Hematopoietic multipotent progenitor cell treated with erythropoietin and hydrocortisone succinate and interleukin-3 and kit ligand, for 17 days (in vitro differentiated cells): ENCODE measurements at regions not wholly inside any gene's neighbourhood (a gene's known extent, or its start where the extent isn't known, plus 50 kb on each side); places are given as distances from the start of the nearest gene placed in this dataset.

Experiments used
- DNase-seq: peaks from one replicate; pipeline ENCODE4 v3.0.0-alpha.2; 2015; ENCODE audit warnings: low spot score

DNA sequence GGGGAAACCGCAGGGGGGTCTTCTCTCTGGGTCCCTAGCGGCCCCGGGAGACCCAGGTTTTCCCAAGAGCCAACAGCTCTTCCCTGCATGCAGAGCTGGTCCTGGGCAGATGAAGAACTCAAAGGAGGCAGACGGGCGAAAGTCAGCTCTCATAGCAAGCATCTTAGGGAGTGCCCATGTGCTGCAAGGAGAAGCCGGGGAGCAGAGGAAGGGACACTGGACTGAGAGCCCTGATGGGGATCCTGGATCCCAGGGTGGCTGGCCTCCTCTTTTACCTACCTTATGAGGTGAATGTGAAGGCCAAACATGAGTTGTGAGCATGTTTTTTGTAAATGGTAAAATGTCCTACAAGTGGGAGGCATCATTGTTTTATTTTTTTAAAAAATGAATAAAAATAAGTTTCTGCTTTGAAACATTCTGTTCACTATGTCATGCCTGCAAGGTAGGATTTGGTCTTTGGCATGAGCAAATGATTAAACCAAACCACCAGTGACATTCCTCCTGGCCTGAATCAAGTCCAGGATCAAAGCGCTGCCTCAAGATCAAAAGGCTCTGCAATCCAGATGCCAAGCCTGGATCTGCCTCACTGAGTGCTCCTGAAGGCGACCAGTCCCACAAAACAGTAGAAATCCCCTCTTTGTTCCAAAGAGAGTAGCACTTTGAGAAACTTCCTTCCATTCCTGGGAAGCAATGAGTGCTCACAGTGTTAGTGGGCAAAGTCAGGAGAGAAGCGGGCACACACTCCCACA, 92.2 kb upstream of the SERP2 start:
- no peak for DNase-seq

- DNase-seq: no peak
Observed at GRCh38 chr13:44283600-44283999, 90.0 kb upstream of the SERP2 start.

DNA sequence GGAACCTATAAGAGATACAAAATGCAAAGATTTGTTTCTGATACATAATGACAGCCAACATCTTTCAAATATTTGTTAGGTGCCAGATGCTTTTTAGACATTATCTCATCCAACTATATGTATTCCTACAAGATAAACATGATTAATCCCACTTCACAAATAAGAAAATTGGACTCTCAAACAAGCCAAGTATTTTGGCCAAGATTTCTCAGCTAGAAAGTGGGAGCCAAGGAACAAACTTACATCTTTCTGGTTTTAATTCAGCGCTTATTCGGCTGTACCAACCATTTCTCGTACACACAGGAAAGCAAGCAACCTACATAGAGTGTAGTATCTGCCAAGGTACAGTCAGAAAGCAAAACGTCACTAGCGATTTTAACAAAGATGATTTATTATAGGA, 85.7 kb upstream of the SERP2 start:
- no peak for DNase-seq

GRCh38 chr13:44292545-44292944, 81.1 kb upstream of the SERP2 start:
- DNase-seq: no peak

DNA sequence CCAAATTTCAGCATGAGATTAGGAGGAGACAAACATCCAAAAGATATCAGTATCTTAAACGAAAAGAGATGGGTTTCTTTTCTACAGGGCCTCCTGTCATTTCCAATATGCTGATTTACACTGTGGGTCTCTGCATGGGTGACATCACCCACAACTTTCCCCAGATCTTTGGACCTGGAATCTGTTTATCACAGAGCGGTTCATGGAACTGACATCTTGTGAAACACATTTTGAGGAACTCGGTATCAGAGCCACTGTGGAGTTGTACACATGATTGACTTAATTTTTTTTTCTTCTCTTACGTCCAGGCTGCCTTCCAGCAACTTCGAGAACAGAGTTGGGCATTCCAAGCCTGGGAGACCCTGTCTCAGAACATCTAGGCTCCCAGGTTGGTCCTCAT, 80.2 kb upstream of the SERP2 start:
- no peak for DNase-seq

DNA sequence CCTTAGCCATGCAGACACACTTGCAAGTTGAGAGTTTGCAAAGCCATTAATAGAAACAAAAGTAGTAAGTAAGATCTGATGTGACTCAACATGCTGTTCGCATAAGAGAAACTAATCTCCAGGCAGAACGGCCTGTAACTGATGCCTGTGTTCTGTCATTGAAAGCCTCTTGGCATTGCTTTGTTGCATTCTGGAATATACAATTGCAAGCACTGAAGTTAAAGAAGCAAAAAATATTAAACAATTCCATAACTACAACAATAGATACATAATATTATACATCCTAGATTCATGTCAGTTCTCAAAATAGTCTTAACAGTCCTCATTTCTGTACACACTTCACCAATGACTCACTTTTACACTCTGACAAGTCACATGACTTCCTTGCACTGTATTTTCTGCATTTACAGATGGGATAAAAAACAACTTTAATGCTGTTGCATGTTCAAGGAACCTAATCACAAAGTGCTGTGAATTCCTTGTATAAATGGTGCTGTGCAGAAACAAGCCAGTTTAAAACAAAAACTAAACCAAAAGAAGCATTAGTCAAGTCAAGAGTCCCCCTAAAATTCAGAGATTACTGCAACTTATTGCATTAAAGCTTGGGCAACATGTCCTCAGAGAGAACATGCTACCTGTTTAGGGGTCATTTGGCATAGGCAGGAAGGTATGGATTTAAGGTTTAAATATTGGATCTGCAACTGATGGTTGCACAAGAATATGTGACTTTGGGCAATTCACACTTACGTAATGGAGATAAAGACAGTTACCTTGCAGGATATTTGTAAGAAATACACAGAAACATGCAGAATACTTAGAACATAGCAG, 79.5 kb upstream of the SERP2 start:
- DNase-seq: no peak

DNA sequence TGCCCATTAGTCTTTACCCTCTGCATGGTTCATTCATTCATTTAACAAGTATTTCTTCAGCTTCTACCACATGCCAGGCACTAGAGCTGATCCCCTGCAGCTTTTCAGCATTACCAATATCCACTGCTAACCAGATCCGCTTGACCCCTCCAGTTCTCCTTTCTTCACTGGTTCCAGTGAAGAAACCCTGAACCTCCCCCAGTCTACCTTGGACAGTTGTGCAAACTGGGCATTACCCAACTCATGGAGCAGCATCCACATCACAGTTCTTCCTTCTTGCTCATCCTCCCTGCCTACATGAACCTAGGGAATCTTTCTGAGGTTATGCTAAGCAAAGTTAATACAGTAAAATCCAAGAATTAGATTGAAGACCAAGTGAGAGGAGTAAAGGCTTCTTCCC, 78.7 kb upstream of the SERP2 start:
- no peak for DNase-seq

- DNase-seq: no peak
Observed at GRCh38 chr13:44296856-44297255, 76.8 kb upstream of the SERP2 start.

DNA sequence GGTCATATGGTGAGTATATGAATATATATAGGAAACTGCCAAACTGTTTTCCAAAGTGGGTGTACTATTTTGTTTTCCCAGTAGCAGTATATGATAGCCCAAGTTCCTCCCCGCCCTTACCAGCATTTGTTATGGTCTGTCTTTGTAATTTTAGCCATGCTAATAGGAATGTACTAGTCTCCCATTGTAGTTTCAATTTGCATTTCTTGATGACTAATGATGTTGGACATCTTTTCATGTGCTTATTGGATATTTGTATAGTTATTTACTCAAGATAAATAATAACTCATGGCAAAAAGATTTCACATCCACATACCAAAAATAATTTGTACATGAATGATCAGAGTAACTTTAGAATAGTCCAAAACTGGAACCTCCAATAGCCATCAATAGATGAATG, 75.3 kb upstream of the SERP2 start:
- DNase-seq: no peak

- no peak for DNase-seq
Observed at GRCh38 chr13:44299152-44299943, 74.3 kb upstream of the SERP2 start.

DNA sequence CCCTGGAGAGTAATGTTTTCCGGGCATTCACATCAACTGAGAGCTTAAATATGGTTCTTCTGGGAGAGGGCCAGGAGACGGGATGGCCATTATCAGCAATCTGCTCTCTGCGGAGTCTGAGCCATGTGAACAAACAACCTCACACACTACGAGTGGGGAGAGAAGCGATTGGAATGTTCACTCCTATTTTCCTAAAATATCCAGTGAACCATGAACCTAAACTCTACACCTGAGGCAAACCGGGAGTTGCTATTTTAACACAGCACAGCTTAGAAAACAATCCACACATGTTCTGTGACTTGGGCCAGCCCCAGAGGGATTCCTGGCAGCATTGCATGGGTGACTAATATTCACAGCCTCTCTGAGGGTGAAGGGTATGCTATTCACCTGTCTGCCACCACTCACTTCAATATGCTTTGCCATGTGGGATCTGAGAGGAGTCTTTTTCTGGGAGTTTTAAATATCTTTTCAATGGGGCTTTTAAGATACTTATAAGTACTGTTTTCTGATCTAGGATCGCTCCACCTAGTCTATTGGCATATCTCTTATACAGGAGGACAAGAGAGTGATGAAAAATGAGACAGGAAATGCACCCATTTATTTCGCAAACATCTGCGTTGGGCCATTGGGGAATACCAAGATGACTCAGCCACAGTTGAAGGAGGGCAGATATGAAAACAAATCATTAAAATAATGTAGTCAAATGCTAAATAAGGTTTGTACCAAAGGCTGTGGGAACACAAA, 72.6 kb upstream of the SERP2 start:
- no peak for DNase-seq

GRCh38 chr13:44301639-44302015, 72.0 kb upstream of the SERP2 start:
- no peak for DNase-seq

GRCh38 chr13:44302233-44302632, 71.4 kb upstream of the SERP2 start:
- DNase-seq: no peak

DNA sequence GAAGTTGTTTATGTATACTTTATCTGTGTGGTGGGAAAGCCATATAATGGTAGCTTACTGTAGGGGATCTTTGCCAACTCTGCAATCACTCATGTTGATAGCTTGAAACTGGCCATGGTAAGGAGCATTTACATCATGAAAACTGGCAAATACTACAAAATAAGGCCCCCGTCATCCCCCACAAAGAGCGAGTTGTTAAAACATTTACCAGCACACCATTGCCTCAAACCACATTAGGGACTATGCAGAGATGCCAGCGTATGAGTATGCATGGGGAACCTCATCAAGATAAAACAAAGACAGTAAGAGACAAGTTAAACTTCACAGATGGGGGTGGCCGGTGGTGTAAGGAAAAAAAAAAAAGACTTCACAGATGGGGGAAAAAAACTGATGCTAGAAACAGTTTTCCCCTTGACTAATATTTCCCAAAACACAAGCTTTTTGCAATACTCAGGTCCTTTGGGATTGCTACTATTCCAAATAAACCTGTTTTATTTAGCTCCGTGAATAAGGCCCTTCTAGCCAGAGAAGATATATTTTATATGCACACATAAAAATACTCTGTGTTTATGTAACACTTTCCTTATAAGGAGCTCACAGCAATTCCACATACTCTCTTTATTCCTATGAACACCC, 70.6 kb upstream of the SERP2 start:
- DNase-seq: no peak

GRCh38 chr13:44303681-44304432, 69.8 kb upstream of the SERP2 start:
- no peak for DNase-seq

GRCh38 chr13:44304433-44304725, 69.2 kb upstream of the SERP2 start:
- DNase-seq: no peak

- no peak for DNase-seq
Observed at GRCh38 chr13:44305286-44305685, 68.3 kb upstream of the SERP2 start.

- no peak for DNase-seq
Observed at GRCh38 chr13:44305917-44306370, 67.7 kb upstream of the SERP2 start.

GRCh38 chr13:44306371-44307192, 67.0 kb upstream of the SERP2 start:
- DNase-seq: no peak

DNA sequence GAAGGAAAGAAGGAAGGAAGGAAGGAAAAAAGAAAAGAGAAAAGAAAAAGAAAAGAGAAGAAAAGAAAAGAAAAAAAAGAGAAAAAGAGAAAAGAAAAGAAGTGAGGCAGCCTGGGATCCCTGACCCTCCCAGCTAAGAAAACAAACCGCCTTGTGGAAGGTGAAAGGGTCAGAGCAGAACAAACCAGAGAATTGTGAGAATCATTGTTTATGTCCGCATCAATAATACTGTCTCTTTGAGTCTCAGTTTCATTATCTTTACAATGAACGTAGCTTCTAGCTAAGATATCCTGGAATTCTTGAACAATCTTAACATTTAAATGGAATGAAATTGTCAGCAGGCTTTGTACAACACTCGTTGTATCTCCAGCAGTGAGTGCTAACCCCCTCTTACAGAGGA, 66.4 kb upstream of the SERP2 start:
- no peak for DNase-seq
